ENCODE measurements at regions not wholly inside any gene's neighbourhood (a gene's known extent, or its start where the extent isn't known, plus 50 kb on each side); places are given as distances from the start of the nearest gene placed in this dataset.

GRCh38 chr6:147868427-147869190, 360.1 kb downstream of the SAMD5 start:
- H2BK5ac ChIP-seq (ENCODE audit: low read depth, low read length) = no peak overlapping the region
- H4K91ac ChIP-seq (replicated peaks; ENCODE audit: insufficient read length, low read length) = no peak overlapping the region
- no peak overlapping the region for H4K8ac ChIP-seq (ENCODE audit: extremely low read depth, insufficient read depth, low read length)
- ChIA-PET POLR2A (ENCODE audit: partially characterized antibody) (no interaction called here), CTCF (ENCODE audit: partially characterized antibody) (interaction anchor here (1.0 kb wide), 1 partner anchor 12 kb away, joined by 4 read pairs; no protein-coding TSS in a partner anchor)
- no peaks in the 10 kb centered on the region for H3K79me2 ChIP-seq (ENCODE audit: control insufficient read depth in 1 of 2, insufficient read depth in 2 of 2, low read length in 2 of 2)
- no peaks in the 10 kb centered on the region for H3K9me3 ChIP-seq (ENCODE audit: insufficient read depth in 2 of 2, low read depth in 1 of 2, low read length in 1 of 2)
- H3K9ac ChIP-seq (replicated peaks in 1 of 4; ENCODE audit: extremely low read depth in 1 of 4, low read depth in 3 of 4, low read length in 3 of 4) = no peak overlapping the region
- no peak overlapping the region for H2AFZ ChIP-seq (ENCODE audit: low read length)
- H2BK20ac ChIP-seq (ENCODE audit: low read length) = no peak overlapping the region
- no peak overlapping the region for H2BK15ac ChIP-seq (ENCODE audit: low read length)
- H3K56ac ChIP-seq (replicated peaks; ENCODE audit: insufficient read length, low read depth, low read length) = no peak overlapping the region
- 90% methylated on average over 2 of the region's 2 CpGs; no CpG with 5 or more reads in 1 of the 2 experiments for WGBS, 2 experiments (ENCODE audit: extremely low coverage in 1 of 2, insufficient coverage in 1 of 2, insufficient read length in 1 of 2, insufficient replicate concordance in 2 of 2, low coverage in 1 of 2, low lambda C conversion rate in 2 of 2, missing lambda C conversion rate in 1 of 2)
- H3K23me2 ChIP-seq (ENCODE audit: low read depth, low read length) = no peaks in the 10 kb centered on the region; the same call in 1 of the 2 replicates
- H3K4me2 ChIP-seq (ENCODE audit: insufficient read depth in 1 of 2, low read depth in 2 of 2, low read length in 2 of 2) = no peak overlapping the region
- no peak overlapping the region for H4K5ac ChIP-seq (ENCODE audit: insufficient read length, low read depth, low read length)
- no peak overlapping the region for H2BK12ac ChIP-seq (ENCODE audit: low read depth, low read length)
- H3K36me3 ChIP-seq (ENCODE audit: control insufficient read depth in 2 of 4, insufficient read depth in 4 of 4, low read length in 3 of 4) = no peaks in the 10 kb centered on the region
- H3K14ac ChIP-seq (ENCODE audit: insufficient read length) = no peak overlapping the region
- H3K79me1 ChIP-seq (ENCODE audit: low read depth, low read length) = no peaks in the 10 kb centered on the region
- no peak for DNase-seq (ENCODE audit: low read depth in 1 of 2, low spot score in 2 of 2)
- no peak overlapping the region for H2BK120ac ChIP-seq (replicated peaks; ENCODE audit: low read depth, low read length)
- no peak overlapping the region for H3K18ac ChIP-seq (ENCODE audit: extremely low read depth, low read length)
- no peak overlapping the region for H3K4me3 ChIP-seq (ENCODE audit: extremely low read depth in 1 of 4, insufficient read depth in 2 of 4, low read depth in 3 of 4, low read length in 4 of 4)
- no peak overlapping the region for H3K27ac ChIP-seq (ENCODE audit: low read depth, low read length)
- no peak overlapping the region for H3K4ac ChIP-seq (replicated peaks; ENCODE audit: insufficient read length, low read depth, low read length)
- H3K27me3 ChIP-seq (replicated peaks in 1 of 4; ENCODE audit: control insufficient read depth in 3 of 4, extremely low read depth in 1 of 4, insufficient read depth in 3 of 4, low read length in 3 of 4) = no peaks in the 10 kb centered on the region
- no peak overlapping the region for H3K23ac ChIP-seq (ENCODE audit: insufficient read length)
- H4K20me1 ChIP-seq (replicated peaks in 1 of 2; ENCODE audit: control insufficient read depth in 1 of 2, insufficient read depth in 2 of 2, low read length in 2 of 2) = no peaks in the 10 kb centered on the region
- no peaks in the 10 kb centered on the region; a peak in 1 of 7 replicates for H3K4me1 ChIP-seq (replicated peaks in 1 of 4; ENCODE audit: control insufficient read depth in 3 of 4, insufficient read depth in 4 of 4, low read length in 3 of 4)
- no peak for FAIRE-seq
- H2AK5ac ChIP-seq (ENCODE audit: low read depth, low read length) = no peak overlapping the region
- TF ChIP-seq SIX5 (IDR thresholded peaks at IDR 0.05; ENCODE audit: low read depth, low read length) (no peak), POU5F1 (IDR thresholded peaks at IDR 0.05; ENCODE audit: low read depth, low read length) (no peak)

Measured in H1 (cell line).